ENCODE measurements at regions not wholly inside any gene's neighbourhood (a gene's known extent, or its start where the extent isn't known, plus 50 kb on each side); places are given as distances from the start of the nearest gene placed in this dataset.

GRCh38 chr10:85542152-85542551, 824.4 kb downstream of the GRID1 start:
- Mint-ChIP-seq H3K36me3 (ENCODE audit: insufficient read depth in 1 of 3, low read depth in 3 of 3) (no peaks in the 10 kb centered on the region; a peak in 1 of 7 replicates), H3K27ac (no peak overlapping the region)
- WGBS (ENCODE audit: extremely low coverage, insufficient read length, low lambda C conversion rate): no CpG with 5 or more reads among the region's 6 CpGs

More at GRCh38 chr10:85542152-85542551, 824.4 kb downstream of the GRID1 start:
- Histone ChIP-seq H2AK5ac (ENCODE audit: insufficient read length, low read length) (no peak overlapping the region), H2BK20ac (ENCODE audit: low read depth, low read length, poor library complexity, severe bottlenecking) (no peak overlapping the region), H3K4me1 (ENCODE audit: insufficient read depth, low read length) (no peaks in the 10 kb centered on the region), H3K23me2 (ENCODE audit: insufficient read length, low read depth, low read length, poor library complexity, severe bottlenecking) (no peaks in the 10 kb centered on the region), H3K18ac (ENCODE audit: insufficient read length, low read depth, low read length) (no peak overlapping the region), H3K23ac (ENCODE audit: insufficient read length, low read depth, low read length) (no peak overlapping the region), H4K91ac (ENCODE audit: insufficient read length, low read depth, low read length) (no peak overlapping the region), H2BK12ac (ENCODE audit: insufficient read length, low read depth, low read length) (no peak overlapping the region), H3K14ac (ENCODE audit: insufficient read depth, low read length) (no peak overlapping the region), H3K4ac (ENCODE audit: low read depth, low read length) (no peak overlapping the region), H3K9me3 (ENCODE audit: control insufficient read depth, low read depth, low read length) (no peaks in the 10 kb centered on the region), H3K9ac (ENCODE audit: extremely low read depth, insufficient read length, low read length) (no peak overlapping the region), H3K79me2 (ENCODE audit: insufficient read depth, low read length) (no peaks in the 10 kb centered on the region), H4K20me1 (ENCODE audit: control insufficient read depth, insufficient read depth, insufficient read length) (no peaks in the 10 kb centered on the region), H3K27me3 (ENCODE audit: insufficient read depth, low read length) (no peaks in the 10 kb centered on the region), H2BK15ac (ENCODE audit: low read depth, low read length) (no peak overlapping the region), H2BK5ac (ENCODE audit: insufficient read length, low read length) (no peak overlapping the region), H4K8ac (replicated peaks; ENCODE audit: insufficient read length, low read depth, low read length) (no peak overlapping the region), H3K79me1 (ENCODE audit: insufficient read depth, low read depth, low read length, poor library complexity, severe bottlenecking) (no peaks in the 10 kb centered on the region), H4K5ac (ENCODE audit: insufficient read length, low read depth, low read length) (no peak overlapping the region), H3T11ph (ENCODE audit: low read length) (no peak overlapping the region), H2BK120ac (ENCODE audit: low read depth, low read length, poor library complexity, severe bottlenecking) (no peak overlapping the region), H2AFZ (ENCODE audit: low read length) (no peak overlapping the region), H3K27ac (ENCODE audit: insufficient read length, low read depth, low read length) (no peak overlapping the region), H3K4me2 (ENCODE audit: insufficient read depth, insufficient read length, low read length) (no peak overlapping the region), H3K56ac (ENCODE audit: insufficient read length, low read depth, low read length) (no peak overlapping the region)
- Mint-ChIP-seq H3K4me1 (peaks cover 17 to 18% of the 10 kb centered on the region in 2 experiments; a peak in 3 of 4 replicates), H3K9me3 (no peaks in the 10 kb centered on the region), H3K27me3 (ENCODE audit: low read depth) (no peaks in the 10 kb centered on the region), H3K4me3 (no peak overlapping the region)
- TF ChIP-seq, protein P1, sequence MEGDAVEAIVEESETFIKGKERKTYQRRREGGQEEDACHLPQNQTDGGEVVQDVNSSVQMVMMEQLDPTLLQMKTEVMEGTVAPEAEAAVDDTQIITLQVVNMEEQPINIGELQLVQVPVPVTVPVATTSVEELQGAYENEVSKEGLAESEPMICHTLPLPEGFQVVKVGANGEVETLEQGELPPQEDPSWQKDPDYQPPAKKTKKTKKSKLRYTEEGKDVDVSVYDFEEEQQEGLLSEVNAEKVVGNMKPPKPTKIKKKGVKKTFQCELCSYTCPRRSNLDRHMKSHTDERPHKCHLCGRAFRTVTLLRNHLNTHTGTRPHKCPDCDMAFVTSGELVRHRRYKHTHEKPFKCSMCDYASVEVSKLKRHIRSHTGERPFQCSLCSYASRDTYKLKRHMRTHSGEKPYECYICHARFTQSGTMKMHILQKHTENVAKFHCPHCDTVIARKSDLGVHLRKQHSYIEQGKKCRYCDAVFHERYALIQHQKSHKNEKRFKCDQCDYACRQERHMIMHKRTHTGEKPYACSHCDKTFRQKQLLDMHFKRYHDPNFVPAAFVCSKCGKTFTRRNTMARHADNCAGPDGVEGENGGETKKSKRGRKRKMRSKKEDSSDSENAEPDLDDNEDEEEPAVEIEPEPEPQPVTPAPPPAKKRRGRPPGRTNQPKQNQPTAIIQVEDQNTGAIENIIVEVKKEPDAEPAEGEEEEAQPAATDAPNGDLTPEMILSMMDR (conservative IDR thresholded peaks at IDR 0.05): no peak
- DNase-seq: no peak

Measured in H9 (cell line).